Right hindlimb (tissue), 1 donor: ENCODE measurements at regions not wholly inside any gene's neighbourhood (a gene's known extent, or its start where the extent isn't known, plus 50 kb on each side); places are given as distances from the start of the nearest gene placed in this dataset.

ENCODE experiments used
- DNase-seq: peaks from one replicate; pipeline ENCODE4 v3.0.0-alpha.2; 2018

GRCh38 chr7:3236268-3236667, 64.8 kb upstream of the SDK1 start:
- DNase-seq = no peak

GRCh38 chr7:3238525-3239210, 62.4 kb upstream of the SDK1 start:
- no peak for DNase-seq

- no peak for DNase-seq
Observed at GRCh38 chr7:3239291-3239691, 61.8 kb upstream of the SDK1 start.

- DNase-seq = no peak
Observed at GRCh38 chr7:3240826-3241430, 60.1 kb upstream of the SDK1 start.

- DNase-seq = no peak
Observed at GRCh38 chr7:3241686-3242258, 59.3 kb upstream of the SDK1 start.

GRCh38 chr7:3242398-3242972, 58.6 kb upstream of the SDK1 start:
- DNase-seq = no peak

GRCh38 chr7:3243256-3243655, 57.8 kb upstream of the SDK1 start:
- no peak for DNase-seq

- DNase-seq = no peak
Observed at GRCh38 chr7:3243680-3244079, 57.4 kb upstream of the SDK1 start.

GRCh38 chr7:3244241-3244814, 56.7 kb upstream of the SDK1 start:
- DNase-seq = no peak

- no peak for DNase-seq
Observed at GRCh38 chr7:3245077-3245476, 56.0 kb upstream of the SDK1 start.

- no peak for DNase-seq
Observed at GRCh38 chr7:3245721-3246120, 55.3 kb upstream of the SDK1 start.

- DNase-seq = no peak
Observed at GRCh38 chr7:3246127-3246526, 54.9 kb upstream of the SDK1 start.

- no peak for DNase-seq
Observed at GRCh38 chr7:3246651-3247050, 54.4 kb upstream of the SDK1 start.

- DNase-seq = no peak
Observed at GRCh38 chr7:3250725-3251124, 50.3 kb upstream of the SDK1 start.
